HG03520 (cell line): ENCODE measurements at regions not wholly inside any gene's neighbourhood (a gene's known extent, or its start where the extent isn't known, plus 50 kb on each side); places are given as distances from the start of the nearest gene placed in this dataset.

Source experiments
- ATAC-seq: cut with Tn5 transposase; IDR thresholded peaks from one replicate; pipeline ENCODE4 v1.9.1; 2021; ENCODE audit warnings: mild to moderate bottlenecking, moderate library complexity; ENCODE audit not compliant: unreplicated experiment

DNA sequence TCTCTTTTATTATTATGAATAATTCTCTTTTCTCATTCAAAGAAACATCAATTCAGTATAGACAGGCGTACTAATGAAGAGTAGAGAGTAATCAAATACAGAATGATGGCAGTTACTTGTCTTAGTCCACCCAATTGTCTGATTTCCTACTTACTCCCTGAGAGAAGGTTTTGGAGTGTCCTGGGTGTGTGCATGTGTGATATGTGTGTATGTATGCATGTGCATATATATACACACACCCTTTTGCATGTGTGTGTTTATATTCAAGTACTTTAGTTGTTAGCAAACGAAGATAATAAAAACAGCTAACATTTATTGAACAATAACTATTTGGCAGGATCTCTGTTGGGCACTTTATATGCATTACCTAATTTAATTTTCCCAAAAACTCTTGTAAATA lies 63.2 kb upstream of the CCDC190 start:
- ATAC-seq = no peak

DNA sequence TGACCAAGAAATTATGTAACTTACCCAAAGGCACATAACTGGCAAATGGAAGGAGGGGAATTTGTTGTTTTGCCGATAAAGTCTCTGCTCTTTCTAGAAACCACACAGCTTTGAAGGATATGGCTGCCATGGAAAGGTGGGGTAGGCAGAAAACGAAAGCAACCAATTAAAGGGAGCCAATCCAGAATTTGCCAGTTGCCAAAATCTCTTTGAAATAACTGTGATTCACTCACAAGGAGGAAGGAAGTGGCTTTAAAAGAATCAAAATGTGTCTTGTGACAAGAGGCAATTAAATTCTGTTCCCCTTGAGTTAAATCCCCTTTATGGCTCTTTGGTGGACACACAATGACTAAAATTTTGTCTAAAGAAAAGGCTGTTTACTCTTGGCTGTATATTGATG lies 61.2 kb upstream of the CCDC190 start:
- ATAC-seq = no peak

DNA sequence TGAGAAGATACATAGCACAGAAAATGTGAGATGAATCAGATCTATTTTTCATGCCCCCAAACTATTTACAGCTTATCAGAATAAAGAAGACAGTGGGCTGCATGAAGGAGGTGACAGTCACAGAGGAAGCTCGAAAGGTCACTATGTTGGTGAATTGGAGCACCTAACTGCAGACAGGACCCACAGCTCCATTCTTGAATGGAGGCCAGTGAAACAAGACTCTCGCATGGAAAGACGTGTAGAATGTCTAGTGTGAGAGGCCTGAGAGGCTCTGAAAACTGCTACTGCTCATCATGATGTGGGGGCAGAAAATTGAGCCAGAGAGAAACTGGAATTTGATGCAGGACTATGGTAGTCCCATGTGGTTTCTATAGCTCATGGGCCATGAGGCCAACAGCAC lies 60.3 kb upstream of the CCDC190 start:
- no peak for ATAC-seq

GRCh38 chr1:162919034-162919433 lies 58.1 kb upstream of the CCDC190 start:
- ATAC-seq = no peak

DNA sequence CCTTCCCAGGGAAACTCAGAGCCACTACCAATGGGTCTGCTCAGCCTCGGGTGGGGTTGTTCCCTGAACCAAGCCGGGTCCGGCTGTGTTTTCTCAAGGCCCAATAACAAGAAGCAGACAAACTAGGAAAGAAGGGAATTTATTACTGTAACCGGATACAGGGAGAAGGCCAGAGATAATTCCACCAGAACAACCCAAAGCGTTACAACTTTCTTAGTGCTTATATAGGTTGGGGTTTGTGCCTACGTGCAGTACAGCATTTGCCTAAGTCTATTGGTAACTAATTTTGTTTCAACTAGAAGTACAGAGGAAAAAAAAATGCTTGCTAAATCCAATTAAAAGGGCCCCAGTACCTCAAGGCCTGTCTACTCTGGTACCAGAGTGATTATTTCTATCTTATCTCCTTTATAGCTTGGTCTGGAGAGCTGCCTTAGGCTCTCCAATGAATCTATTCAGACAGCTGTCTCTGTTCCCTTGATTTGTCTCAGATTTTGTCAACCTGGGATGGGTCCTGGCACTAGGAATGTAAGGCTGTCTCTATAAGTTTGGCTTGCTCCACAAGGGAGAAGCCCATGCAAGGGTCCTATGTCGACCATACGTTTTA lies 57.3 kb upstream of the CCDC190 start:
- no peak for ATAC-seq

DNA sequence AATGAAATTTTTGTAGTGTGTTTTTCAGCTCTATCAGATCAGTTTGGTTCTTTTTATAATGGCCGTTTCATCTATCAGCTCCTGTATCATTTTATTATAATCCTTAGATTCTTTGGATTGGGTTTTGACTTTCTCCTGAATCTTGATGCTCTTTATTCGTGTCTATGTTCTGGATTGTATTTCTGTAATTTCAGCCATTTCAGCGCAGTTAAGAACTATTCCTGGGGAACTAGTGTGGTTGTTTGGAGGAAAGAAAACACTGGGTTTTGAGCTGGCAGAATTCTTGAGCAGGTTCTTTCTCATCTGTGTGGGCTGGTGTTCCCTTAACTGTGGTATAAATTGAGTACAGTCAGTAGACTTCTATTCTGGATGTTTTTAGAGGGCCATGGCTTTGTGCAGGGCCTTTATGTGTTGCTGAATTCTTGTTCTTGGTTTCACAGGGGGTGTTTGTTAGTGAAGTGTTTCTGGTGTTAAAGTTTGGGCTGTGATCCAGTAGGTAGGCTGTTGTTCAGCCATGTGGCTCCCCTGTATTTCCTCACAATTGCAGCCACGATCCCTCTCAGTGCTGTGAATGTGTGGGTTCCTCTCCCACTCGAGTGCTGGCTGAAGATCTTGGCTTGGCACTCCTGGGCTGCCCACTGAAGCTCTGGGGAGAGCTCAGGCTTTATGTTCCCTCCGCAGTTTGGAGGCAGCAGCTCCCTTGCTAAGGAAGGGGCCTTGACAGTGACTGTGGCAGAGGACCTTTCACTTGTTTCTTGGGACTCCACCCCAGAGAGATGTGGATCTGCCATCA lies 56.0 kb upstream of the CCDC190 start:
- ATAC-seq = no peak

DNA sequence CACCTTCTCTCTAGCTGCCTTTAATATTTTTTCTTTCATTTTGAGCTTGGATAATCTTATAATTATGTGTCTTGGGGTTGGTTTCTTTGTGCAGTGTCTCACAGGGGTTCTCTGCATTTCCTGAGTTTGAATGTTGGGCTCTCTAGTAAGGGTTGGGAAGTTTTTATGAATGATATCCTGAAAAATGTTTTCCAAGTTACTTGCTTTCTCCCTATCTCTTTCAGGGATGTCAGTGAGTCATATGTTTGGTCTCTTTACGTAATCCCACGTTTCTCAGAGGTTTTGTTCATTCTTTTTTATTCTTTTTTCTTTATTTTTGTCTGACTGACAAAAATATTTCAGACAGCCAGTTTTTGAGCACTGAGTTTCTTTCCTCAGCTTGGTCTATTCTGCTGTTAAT lies 55.4 kb upstream of the CCDC190 start:
- no peak for ATAC-seq

GRCh38 chr1:162914601-162915000 lies 53.6 kb upstream of the CCDC190 start:
- no peak for ATAC-seq

GRCh38 chr1:162913345-162913744 lies 52.4 kb upstream of the CCDC190 start:
- ATAC-seq = no peak

GRCh38 chr1:162912061-162912667 lies 51.2 kb upstream of the CCDC190 start:
- no peak for ATAC-seq
